Naive thymus-derived CD4-positive, alpha-beta T cell (primary cell): ENCODE measurements at regions not wholly inside any gene's neighbourhood (a gene's known extent, or its start where the extent isn't known, plus 50 kb on each side); places are given as distances from the start of the nearest gene placed in this dataset.
"Not testable (repeated sequence)": the region's sequence is repeated elsewhere in the genome, so short reads cannot be mapped to it uniquely, and the experiment has no call there.

Experiments
- ATAC-seq: fragments of 150-1000 bp; cut with Tn5 transposase; 2 replicates; pipeline ENCODE4 v1.10.0; 2021; ENCODE audit warnings: mild to moderate bottlenecking, moderate library complexity
- CTCF ChIA-PET: fragments of 350-600 bp; sonication (Branson Sonifier 250); formaldehyde crosslinking; loops from one replicate; lab custom pipeline; 2021; ENCODE audit warnings: antibody characterized with exemption; lab: Charles Lee
- POLR2A ChIA-PET: fragments of 350-600 bp; sonication (Branson Sonifier 250); formaldehyde crosslinking; loops from one replicate; lab custom pipeline; 2021; ENCODE audit warnings: antibody characterized with exemption, inconsistent platforms; lab: Charles Lee
- DNase-seq, 9 donors: peaks; one replicate each; pipeline versions ENCODE4 v3.0.0 to v3.0.0-alpha.2; 2020 to 2022; ENCODE audit warnings: mixed read lengths in 1 of 9
- H3K27ac ChIP-seq: one replicate; pipeline ENCODE4 v1.7.0; 2013; ENCODE audit warnings: mild to moderate bottlenecking, low read depth, low read length, moderate library complexity
- H3K27me3 ChIP-seq, 2 donors: one replicate each; pipeline ENCODE4 v1.7.0; 2013; ENCODE audit warnings: low read length in 2 of 2, mild to moderate bottlenecking in 2 of 2, moderate library complexity in 2 of 2; ENCODE audit not compliant: control insufficient read depth in 2 of 2, insufficient read depth in 2 of 2
- H3K36me3 ChIP-seq, 3 experiments: 1 replicate in 2 of 3; 2 replicates in 1 of 3; pipeline ENCODE4 v1.7.0; 2013; ENCODE audit warnings: low read length in 3 of 3, mild to moderate bottlenecking in 3 of 3, moderate library complexity in 1 of 3; ENCODE audit not compliant: insufficient read depth in 3 of 3, control insufficient read depth in 2 of 3
- H3K4me1 ChIP-seq, 2 donors: one replicate each; pipeline ENCODE4 v1.7.0; 2013; ENCODE audit warnings: low read length in 2 of 2, mild to moderate bottlenecking in 2 of 2, moderate library complexity in 1 of 2; ENCODE audit not compliant: control insufficient read depth in 2 of 2, insufficient read depth in 2 of 2
- H3K4me3 ChIP-seq: 2 replicates; pipeline ENCODE4 v1.7.0; 2013; ENCODE audit warnings: mild to moderate bottlenecking, low read length
- H3K9me3 ChIP-seq, 3 experiments: 1 replicate in 2 of 3; 2 replicates in 1 of 3; pipeline ENCODE4 v1.7.0; 2013; ENCODE audit warnings: low read length in 3 of 3; ENCODE audit not compliant: control insufficient read depth in 2 of 3
- H3K27ac Mint-ChIP-seq, 9 donors: one replicate each; pipeline ENCODE4 v1.8.0; 2020 to 2022; ENCODE audit warnings: mixed read lengths in 9 of 9, mild to moderate bottlenecking in 8 of 9, moderate library complexity in 5 of 9, inconsistent platforms in 2 of 9
- H3K27me3 Mint-ChIP-seq, 5 donors: one replicate each; pipeline ENCODE4 v1.8.0; 2021 to 2022; ENCODE audit warnings: mixed read lengths in 5 of 5, mild to moderate bottlenecking in 1 of 5
- H3K36me3 Mint-ChIP-seq, 5 donors: one replicate each; pipeline ENCODE4 v1.8.0; 2020 to 2022; ENCODE audit warnings: mixed read lengths in 5 of 5, mild to moderate bottlenecking in 3 of 5, inconsistent platforms in 1 of 5
- H3K4me1 Mint-ChIP-seq, 7 donors: one replicate each; pipeline ENCODE4 v1.8.0; 2020 to 2022; ENCODE audit warnings: mixed read lengths in 7 of 7, mild to moderate bottlenecking in 3 of 7, inconsistent platforms in 1 of 7
- H3K4me3 Mint-ChIP-seq, 10 donors: one replicate each; pipeline ENCODE4 v1.8.0; 2020 to 2022; ENCODE audit warnings: mild to moderate bottlenecking in 10 of 10, mixed read lengths in 10 of 10, moderate library complexity in 6 of 10, inconsistent platforms in 2 of 10
- H3K9me3 Mint-ChIP-seq, 11 donors: one replicate each; pipeline ENCODE4 v1.8.0; 2020 to 2022; ENCODE audit warnings: mixed read lengths in 11 of 11, mild to moderate bottlenecking in 4 of 11, inconsistent platforms in 1 of 11, moderate library complexity in 1 of 11
- intact Hi-C, 2 donors: fragments of 100-400 bp; cut with micrococcal nuclease; formaldehyde crosslinking; loops; one replicate each; pipeline ENCODE4 v1.15.1; 2023

- H3K4me3 Mint-ChIP-seq, H3K36me3 Mint-ChIP-seq, intact Hi-C loops, H3K4me1 Mint-ChIP-seq, DNase-seq, H3K4me1 ChIP-seq, H3K27me3 ChIP-seq, POLR2A ChIA-PET, CTCF ChIA-PET, H3K27ac ChIP-seq, H3K36me3 ChIP-seq, H3K27ac Mint-ChIP-seq, H3K9me3 ChIP-seq, H3K4me3 ChIP-seq, ATAC-seq, H3K9me3 Mint-ChIP-seq: not testable (repeated sequence)
- peaks cover 0 to 11% (median 4%) of the 10 kb centered on the region in 5 donors for H3K27me3 Mint-ChIP-seq
Observed at GRCh38 chr3:10109-10996, 186.2 kb upstream of the CHL1 start.

DNA sequence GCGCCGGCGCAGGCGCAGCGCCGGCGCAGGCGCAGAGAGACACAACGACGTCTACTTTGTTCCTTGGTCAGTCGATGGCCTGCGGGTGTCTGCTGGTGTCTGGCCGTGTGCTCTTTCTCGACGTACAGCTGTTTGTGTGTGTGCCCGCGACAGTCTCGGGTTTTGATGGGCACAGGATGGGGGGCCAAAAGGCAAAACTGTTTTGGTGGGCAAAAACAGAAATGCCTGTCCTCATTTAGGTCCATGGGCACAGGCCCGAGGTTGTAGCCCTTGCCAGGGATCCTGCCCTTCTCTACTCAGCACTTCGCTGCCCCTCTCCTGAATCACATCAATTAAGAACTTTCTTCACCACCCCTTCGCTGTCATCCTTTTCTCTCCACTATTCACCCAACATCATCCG, 184.8 kb upstream of the CHL1 start:
- ChIA-PET CTCF (no interaction called here), POLR2A (no interaction called here)
- intact Hi-C loops = no loop called here
- H3K4me3 Mint-ChIP-seq = peak overlapping the region in 5 of 10 donors; percentile 55 to 85 (median 65)
- Histone ChIP-seq H3K4me3 (no peak overlapping the region), H3K27me3 (no peaks in the 10 kb centered on the region), H3K27ac (no peak overlapping the region), H3K4me1 (no peaks in the 10 kb centered on the region), H3K9me3 (no peaks in the 10 kb centered on the region), H3K36me3 (no peaks in the 10 kb centered on the region)
- DNase-seq (peak in 1 of 9 donors; percentile 5), ATAC-seq (no peak)
- H3K4me1 Mint-ChIP-seq = peaks cover 0 to 5% (median 0%) of the 10 kb centered on the region in 7 donors
- peak overlapping the region in 7 of 9 donors; percentile 9 to 95 (median 75) for H3K27ac Mint-ChIP-seq
- H3K9me3 Mint-ChIP-seq = peaks cover 0 to 7% (median 5%) of the 10 kb centered on the region in 11 donors
- no peaks in the 10 kb centered on the region for H3K36me3 Mint-ChIP-seq
- peaks cover 0 to 20% (median 5%) of the 10 kb centered on the region in 5 donors for H3K27me3 Mint-ChIP-seq

DNA sequence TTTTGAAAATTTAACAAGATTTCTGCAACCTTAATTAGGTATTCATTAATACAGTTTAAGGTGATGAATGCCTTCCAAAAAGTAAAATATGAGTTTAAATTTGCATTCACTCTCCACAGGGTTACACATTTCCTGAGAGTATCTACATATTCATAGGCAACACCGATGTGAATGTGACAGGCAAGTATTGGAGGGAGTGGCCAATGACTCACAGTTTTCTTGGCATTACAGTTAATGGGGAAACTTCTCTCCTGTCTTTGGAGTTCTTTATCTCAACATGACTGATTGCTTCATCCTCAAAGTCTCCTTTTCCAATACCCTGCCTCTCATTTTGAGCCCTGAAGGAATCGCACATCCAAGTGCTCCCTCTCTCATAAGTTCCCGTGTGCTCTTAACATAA, 181.9 kb upstream of the CHL1 start:
- no peak for ATAC-seq
- Histone ChIP-seq H3K4me1 (no peaks in the 10 kb centered on the region), H3K4me3 (no peak overlapping the region), H3K36me3 (no peaks in the 10 kb centered on the region), H3K9me3 (no peaks in the 10 kb centered on the region), H3K27ac (no peak overlapping the region), H3K27me3 (no peaks in the 10 kb centered on the region)
- H3K9me3 Mint-ChIP-seq = peaks cover 0 to 9% (median 5%) of the 10 kb centered on the region in 11 donors
- H3K4me3 Mint-ChIP-seq = no peak overlapping the region
- intact Hi-C loops = no loop called here
- H3K4me1 Mint-ChIP-seq = peaks cover 0 to 5% (median 0%) of the 10 kb centered on the region in 7 donors
- peaks cover 0 to 29% (median 12%) of the 10 kb centered on the region in 5 donors for H3K27me3 Mint-ChIP-seq
- ChIA-PET CTCF (no interaction called here), POLR2A (no interaction called here)
- DNase-seq = no peak
- H3K27ac Mint-ChIP-seq = no peak overlapping the region
- H3K36me3 Mint-ChIP-seq = peaks cover 0 to 3% (median 0%) of the 10 kb centered on the region in 5 donors

- no peak overlapping the region for H3K4me3 Mint-ChIP-seq
- H3K9me3 Mint-ChIP-seq = peaks cover 0 to 12% (median 5%) of the 10 kb centered on the region in 11 donors
Observed at GRCh38 chr3:16366-16765, 180.2 kb upstream of the CHL1 start.

DNA sequence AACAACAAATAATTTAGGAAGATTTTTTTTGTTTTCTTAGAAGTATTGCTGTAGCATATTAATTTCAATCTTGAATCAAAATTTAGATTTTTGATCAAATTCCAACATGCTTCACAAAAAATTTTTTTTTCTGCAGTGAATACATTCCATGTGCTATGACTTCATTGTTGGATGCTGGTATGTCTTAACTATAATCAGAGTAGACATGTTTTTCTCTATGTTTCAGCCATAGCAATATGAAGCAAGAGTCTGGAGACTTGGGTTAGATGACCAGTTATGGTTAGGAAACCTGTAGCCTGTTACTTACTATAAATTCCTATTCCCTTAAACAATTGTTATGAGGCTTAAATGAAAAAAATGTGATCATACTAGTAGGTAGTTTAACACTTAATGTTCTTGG, 176.1 kb upstream of the CHL1 start:
- Mint-ChIP-seq H3K9me3 (peaks cover 0 to 9% (median 0%) of the 10 kb centered on the region in 11 donors), H3K27me3 (peaks cover 0 to 33% (median 24%) of the 10 kb centered on the region in 5 donors), H3K4me1 (no peaks in the 10 kb centered on the region), H3K36me3 (peaks cover 0 to 6% (median 0%) of the 10 kb centered on the region in 5 donors), H3K27ac (no peak overlapping the region), H3K4me3 (no peak overlapping the region)
- H3K27me3 ChIP-seq = no peaks in the 10 kb centered on the region
- intact Hi-C loops = no loop called here
- ATAC-seq (no peak), DNase-seq (no peak)
- H3K27ac ChIP-seq = no peak overlapping the region
- POLR2A ChIA-PET = no interaction called here
- no peaks in the 10 kb centered on the region for H3K36me3 ChIP-seq
- H3K4me1 ChIP-seq = no peaks in the 10 kb centered on the region
- H3K4me3 ChIP-seq = no peak overlapping the region
- H3K9me3 ChIP-seq = no peaks in the 10 kb centered on the region
- CTCF ChIA-PET = no interaction called here

More at GRCh38 chr3:16366-16765, 180.2 kb upstream of the CHL1 start:
- peaks cover 0 to 5% (median 0%) of the 10 kb centered on the region in 7 donors for H3K4me1 Mint-ChIP-seq
- H3K36me3 Mint-ChIP-seq = peaks cover 0 to 6% (median 0%) of the 10 kb centered on the region in 5 donors
- DNase-seq (no peak), ATAC-seq (no peak)
- H3K9me3 ChIP-seq = no peaks in the 10 kb centered on the region
- no peak overlapping the region for H3K4me3 ChIP-seq
- no peaks in the 10 kb centered on the region for H3K27me3 ChIP-seq
- no peaks in the 10 kb centered on the region for H3K36me3 ChIP-seq
- no peak overlapping the region for H3K27ac Mint-ChIP-seq
- CTCF ChIA-PET = no interaction called here
- POLR2A ChIA-PET = no interaction called here
- intact Hi-C loops = no loop called here
- H3K27ac ChIP-seq = no peak overlapping the region
- H3K4me1 ChIP-seq = no peaks in the 10 kb centered on the region
- H3K27me3 Mint-ChIP-seq = peaks cover 0 to 35% (median 19%) of the 10 kb centered on the region in 5 donors

DNA sequence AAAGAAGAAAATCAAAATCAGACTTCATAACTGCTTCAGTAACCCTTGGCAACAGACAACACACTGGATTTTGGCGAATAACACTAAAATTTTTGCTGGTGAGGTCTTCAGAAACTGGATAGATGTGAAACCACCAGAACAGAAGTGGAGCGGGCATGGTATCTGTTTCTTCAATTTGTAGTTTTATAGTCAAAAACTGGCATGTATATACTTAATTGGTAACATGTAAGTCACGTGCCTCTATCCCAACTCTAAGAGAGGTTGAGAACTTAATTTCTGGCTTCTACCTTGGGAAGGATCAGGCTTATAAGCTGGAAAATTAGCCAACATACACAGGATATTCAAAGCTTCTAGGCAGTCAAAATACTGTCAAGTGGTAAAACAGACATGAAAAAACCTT, 172.6 kb upstream of the CHL1 start:
- DNase-seq (no peak), ATAC-seq (no peak)
- intact Hi-C loops = no loop called here
- H3K4me1 Mint-ChIP-seq = no peaks in the 10 kb centered on the region
- Histone ChIP-seq H3K36me3 (no peaks in the 10 kb centered on the region), H3K4me3 (no peak overlapping the region), H3K27me3 (no peaks in the 10 kb centered on the region), H3K27ac (no peak overlapping the region), H3K4me1 (no peaks in the 10 kb centered on the region), H3K9me3 (no peaks in the 10 kb centered on the region)
- ChIA-PET POLR2A (no interaction called here), CTCF (no interaction called here)
- peaks cover 0 to 3% (median 0%) of the 10 kb centered on the region in 5 donors for H3K36me3 Mint-ChIP-seq
- H3K27me3 Mint-ChIP-seq = peaks cover 0 to 30% (median 19%) of the 10 kb centered on the region in 5 donors
- no peak overlapping the region for H3K27ac Mint-ChIP-seq
- H3K4me3 Mint-ChIP-seq = no peak overlapping the region
- H3K9me3 Mint-ChIP-seq = peaks cover 0 to 9% (median under 1%) of the 10 kb centered on the region in 11 donors
